CD4-positive, alpha-beta T cell treated with Interleukin-4 for 4 hours (primary cell): ENCODE measurements at regions not wholly inside any gene's neighbourhood (a gene's known extent, or its start where the extent isn't known, plus 50 kb on each side); places are given as distances from the start of the nearest gene placed in this dataset.

ENCODE experiments used
- DNase-seq: peaks from one replicate; pipeline ENCODE4 v3.0.0-alpha.2; 2020

DNA sequence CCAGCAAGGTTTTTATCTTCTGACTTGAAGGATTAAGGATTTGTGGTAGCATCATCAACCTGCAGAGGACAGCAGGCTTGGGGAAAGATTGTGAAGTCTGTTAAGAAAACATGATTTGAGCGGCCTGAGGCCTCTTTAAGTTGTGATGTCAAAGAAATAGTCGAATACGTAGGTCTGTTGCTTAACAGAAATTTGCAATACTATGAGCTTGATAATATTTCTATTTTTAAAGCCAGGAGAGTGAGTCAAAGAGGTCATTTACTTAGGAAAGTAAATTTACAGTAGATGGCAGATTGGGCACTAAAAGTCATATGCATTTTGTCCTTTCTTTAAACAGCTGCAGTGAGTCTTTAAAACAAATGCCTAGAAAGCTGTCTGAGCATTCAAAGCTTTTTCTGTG is 336.3 kb downstream of the DIPK2A start:
- no peak for DNase-seq

- no peak for DNase-seq
Observed at GRCh38 chr3:144308396-144308795, 336.8 kb downstream of the DIPK2A start.

GRCh38 chr3:144312702-144313101 is 341.1 kb downstream of the DIPK2A start:
- DNase-seq, result no peak

DNA sequence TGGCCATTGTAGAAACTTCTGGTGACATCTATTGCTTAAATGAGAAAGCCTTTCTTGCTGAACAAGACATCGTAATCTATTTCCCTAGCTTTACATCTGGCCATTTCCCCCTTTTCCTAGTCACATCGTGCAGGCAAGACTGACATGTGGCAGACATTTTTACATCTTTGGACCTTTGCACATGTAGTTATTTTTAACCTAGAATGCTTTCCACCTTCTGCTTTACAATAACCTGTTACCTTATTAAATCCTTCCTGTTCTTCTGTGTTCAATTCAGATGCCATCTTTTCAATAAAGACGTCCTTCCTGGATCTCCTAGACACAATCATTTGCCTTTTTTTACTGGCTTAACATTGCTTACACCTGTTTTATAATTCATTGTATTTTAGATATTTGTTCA is 343.3 kb downstream of the DIPK2A start:
- DNase-seq, result no peak

- no peak for DNase-seq
Observed at GRCh38 chr3:144317961-144318360, 346.3 kb downstream of the DIPK2A start.

- DNase-seq, result no peak
Observed at GRCh38 chr3:144324076-144324475, 352.5 kb downstream of the DIPK2A start.

GRCh38 chr3:144332868-144333267 is 361.2 kb downstream of the DIPK2A start:
- no peak for DNase-seq

DNA sequence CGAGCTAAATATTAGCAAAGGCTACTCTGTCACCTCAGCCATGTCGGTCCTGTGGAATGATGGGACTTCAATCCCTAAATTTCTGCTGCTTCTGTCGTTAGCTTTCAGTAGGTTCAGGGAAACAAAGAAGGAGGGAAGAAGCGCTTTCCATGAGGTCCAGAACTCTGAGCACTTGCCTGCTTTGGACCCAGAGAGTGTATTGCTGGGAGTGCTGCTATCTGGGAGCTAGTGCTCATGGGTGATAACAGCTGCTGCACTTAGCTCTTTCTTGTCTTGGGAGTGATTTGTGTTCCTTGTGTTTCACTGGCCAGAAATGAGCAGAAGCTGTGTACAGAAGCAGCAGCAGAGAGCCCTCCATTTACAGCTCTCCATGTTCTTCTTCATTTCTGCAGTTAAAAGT is 369.8 kb downstream of the DIPK2A start:
- no peak for DNase-seq

DNA sequence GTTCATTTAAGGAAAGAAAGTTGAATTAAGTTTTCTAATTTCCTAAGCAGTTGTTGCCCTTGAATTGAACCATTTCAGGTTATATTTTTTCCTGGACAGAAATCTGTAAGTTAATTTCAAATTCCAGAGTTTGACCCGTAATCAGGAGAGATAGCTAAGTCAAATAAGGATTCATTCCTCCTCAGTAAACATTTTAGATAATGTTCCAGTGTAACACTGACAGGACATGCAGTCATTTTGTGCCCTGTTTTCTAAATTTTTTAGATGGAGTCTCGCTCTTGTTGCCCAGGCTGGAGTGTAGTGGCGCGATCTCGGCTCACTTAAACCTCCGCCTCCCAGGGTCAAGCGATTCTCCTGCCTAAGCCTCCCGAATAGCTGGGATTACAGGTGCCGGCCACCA is 371.7 kb downstream of the DIPK2A start:
- DNase-seq, result no peak

DNA sequence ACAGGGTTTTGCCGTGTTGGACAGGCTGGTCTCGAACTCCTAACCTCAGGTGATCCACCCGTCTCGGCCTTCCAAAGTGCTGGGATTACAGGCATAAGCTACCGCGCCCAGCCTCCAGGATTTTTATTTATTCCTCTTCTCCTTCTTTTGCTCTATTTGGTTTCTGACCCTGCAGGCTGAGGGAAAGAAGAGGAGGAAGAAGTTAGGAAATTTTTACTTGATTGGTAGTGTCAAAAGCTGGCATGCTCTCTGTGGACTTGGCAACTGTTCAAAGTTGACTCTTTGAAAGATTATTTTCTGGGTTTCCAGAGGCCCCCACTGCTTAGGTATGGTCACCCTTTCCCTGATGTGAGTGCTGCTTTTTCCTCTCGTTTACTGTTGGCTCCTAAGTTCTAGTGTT is 372.2 kb downstream of the DIPK2A start:
- no peak for DNase-seq

GRCh38 chr3:144344925-144345548 is 373.4 kb downstream of the DIPK2A start:
- no peak for DNase-seq

DNA sequence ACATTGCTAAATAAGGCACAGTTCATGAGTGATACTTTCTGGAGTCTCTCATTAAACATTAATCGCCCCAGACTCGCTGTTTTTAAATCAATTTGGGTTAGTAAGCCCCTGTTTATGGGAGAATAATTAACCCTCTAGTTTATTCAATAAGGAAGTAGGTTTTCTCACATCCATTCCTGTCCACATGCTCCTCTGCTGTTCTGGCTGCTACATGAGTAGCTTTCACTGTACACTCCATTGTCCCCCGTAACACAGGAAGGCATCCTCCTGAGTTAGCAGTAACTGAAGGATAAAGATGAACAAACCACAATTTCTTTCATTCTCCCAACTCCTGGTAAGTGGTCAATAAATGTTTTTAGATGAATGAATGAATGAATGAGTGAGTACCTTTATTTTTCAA is 378.5 kb downstream of the DIPK2A start:
- DNase-seq, result no peak

- no peak for DNase-seq
Observed at GRCh38 chr3:144351011-144351410, 379.4 kb downstream of the DIPK2A start.

GRCh38 chr3:144351773-144352365 is 380.2 kb downstream of the DIPK2A start:
- no peak for DNase-seq

DNA sequence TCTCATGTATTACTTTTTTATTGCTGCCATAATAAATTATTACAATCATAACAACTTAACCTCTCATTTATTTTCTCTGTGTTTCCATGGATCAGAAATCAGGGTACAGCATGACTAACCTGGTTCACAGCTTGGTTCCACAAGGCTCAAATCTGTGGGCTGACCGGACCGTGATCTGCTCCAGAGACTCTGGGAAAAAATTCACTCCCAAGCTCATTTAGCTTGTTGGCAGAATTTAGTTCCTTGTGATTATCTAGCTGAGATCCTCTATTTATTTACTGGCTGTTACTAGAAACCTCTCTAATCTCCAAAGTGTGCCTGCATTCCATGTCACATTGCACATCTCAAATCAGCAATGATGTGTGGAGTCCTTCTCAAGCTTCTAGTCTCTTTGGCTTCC is 386.6 kb downstream of the DIPK2A start:
- no peak for DNase-seq

DNA sequence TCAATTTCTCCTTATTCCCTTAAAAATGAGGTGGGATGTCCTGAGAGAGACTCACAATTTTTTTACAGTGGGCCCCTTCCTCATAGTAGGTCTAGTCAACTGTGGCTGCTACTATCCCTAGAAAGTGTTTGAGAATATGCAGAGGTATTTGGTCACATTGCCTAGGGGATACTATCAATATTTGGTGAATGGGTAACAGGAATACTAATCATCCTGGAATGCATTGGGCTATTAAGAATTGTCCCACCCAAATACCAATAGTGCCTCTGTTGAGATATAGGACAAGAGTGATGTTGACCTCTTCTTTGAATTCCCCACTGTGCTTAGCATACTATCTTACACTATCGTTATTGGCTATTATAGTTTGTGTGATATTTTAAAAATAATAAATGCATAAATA is 389.4 kb downstream of the DIPK2A start:
- no peak for DNase-seq

DNA sequence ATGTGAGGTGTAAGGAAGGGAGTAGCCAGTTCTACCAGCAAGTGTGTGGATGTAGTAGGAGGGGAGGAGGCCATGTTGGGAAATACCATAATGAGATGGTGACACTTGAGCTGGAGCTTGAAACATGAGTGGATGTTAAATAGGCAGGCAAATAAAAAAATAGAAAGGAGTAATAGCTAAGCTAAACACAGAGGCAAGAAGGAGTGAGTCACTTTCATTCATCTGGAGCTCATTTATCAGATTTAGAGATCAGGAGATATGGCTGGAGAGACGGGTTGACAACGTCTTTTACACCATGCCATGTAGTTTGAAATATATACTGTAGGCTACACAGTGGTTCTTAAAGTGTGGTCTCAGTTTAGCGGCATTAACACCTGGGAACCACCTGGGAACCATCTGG is 390.5 kb downstream of the DIPK2A start:
- no peak for DNase-seq

GRCh38 chr3:144363856-144364255 is 392.2 kb downstream of the DIPK2A start:
- DNase-seq, result no peak

- DNase-seq, result no peak
Observed at GRCh38 chr3:144364737-144365136, 393.1 kb downstream of the DIPK2A start.

DNA sequence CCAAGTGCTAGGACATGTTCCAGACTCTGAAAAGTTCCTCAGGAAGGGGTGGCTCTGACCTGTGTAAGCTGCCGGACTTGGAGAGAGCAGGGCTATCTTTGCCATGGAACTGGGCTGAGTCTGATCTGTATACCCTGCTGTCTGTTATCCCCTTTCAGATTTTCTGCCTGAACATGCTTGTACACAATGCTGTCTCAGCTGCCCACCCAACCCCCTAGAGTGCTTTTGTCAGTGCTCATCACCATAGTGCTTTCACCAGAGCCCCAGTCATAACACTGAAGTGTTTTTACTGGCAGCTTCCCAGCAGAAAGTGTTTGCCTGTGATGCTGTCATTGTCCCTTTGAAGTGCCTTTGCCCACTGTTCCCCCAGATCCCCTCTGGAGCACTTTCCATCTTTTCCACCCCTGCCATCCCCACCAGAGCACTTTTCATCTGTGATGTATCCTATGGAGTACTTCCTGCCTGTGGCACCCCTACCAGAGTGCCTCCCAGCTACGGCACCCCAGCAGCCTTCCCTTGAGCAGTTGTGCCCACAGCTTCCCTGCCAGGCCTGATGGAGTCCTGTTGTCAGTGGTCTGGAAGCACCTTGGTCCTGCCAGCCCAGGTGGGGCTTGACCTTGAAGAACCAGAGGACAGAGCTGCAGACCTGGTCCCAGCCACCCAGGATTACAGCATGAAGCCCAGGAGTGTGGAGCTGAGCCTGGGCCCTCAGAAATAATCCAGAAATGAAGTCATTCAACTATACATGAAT is 397.7 kb downstream of the DIPK2A start:
- DNase-seq, result no peak

DNA sequence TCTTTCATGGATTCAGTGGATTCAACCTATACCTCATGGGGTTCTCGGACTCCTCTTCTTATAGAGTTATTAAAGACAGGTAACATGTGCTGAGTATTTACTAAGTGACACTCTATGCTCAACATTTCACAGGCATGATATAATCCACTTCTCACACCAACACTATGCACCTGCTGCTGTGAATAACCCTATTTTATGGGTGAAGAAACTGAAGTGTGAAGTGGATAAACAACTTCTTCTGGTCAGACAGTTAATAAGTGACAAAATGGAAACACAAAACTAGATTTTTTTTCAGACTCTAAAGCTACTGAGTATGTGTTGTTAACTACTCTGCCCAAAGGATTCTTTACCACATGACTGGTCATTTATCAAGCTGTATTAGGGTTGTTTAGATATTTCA is 403.5 kb downstream of the DIPK2A start:
- no peak for DNase-seq

DNA sequence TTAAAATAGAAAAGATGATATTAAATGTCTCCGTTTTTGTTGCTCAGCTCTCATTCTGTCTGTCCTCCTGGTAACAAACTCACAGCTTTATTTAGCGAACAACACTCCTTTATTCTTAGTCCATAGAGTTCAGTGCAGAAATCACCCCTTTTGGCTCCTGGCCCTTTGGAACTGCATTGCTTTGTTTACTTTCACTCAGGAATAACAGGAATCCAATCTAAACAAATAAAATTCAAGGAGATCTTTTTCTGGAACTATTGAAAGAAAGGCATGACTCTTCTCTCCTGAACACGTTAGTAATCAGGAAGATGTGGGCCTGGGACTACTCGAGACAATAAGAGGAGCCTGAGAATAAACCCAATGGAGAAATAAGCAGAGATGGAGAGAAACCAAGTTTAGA is 409.2 kb downstream of the DIPK2A start:
- no peak for DNase-seq

DNA sequence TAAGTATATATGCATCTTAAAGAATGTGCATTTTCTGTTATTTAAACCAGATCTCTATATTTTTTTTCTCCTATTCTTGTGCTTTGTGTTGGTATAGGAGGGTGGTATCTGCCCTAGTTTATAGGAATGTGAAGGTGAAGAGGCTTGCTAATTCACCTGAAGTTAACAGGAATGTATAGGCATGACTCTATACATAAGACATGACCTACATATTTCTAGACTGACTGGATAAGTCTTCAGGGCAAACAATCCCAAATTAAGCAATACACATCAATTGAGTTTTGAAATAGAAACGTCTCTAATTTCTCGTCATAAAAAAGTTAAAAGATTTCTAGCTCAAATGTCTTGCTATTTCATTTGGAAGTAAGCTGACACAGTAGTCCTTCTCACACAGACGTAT is 410.0 kb downstream of the DIPK2A start:
- no peak for DNase-seq

DNA sequence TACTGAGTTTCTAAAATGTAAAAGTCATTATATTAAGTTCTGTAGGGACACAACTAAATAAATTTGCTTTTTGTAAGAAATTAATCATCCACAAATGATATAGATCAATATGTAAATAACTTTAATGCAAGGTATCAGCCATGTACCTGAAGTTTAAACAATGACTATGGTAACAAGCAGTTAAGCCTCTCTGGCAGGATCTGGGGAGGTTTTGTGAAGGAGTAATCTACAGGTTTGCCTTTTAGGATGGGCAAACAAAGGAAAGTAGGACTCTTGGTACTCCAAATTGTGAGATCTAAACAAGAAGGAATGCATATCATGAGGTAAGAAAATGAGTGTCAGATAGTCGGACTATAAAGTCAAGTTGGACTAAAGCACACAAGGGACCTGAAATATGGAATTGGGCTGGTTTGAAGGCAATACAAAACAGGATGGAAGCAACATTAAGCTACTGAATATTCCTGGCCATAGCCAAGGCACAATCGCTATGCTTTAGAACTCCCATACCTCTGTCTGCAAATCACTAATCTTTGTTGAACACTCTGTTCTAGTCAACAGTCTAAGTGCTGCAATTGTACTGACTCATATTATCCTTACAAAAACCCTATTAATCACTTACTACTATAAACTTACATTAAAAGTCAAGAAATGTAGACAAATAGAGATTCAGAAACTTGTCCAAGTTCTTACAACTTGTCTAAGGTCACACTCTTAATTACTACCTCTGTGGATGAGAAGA is 412.8 kb downstream of the DIPK2A start:
- no peak for DNase-seq
